ENCODE measurements at regions not wholly inside any gene's neighbourhood (a gene's known extent, or its start where the extent isn't known, plus 50 kb on each side); places are given as distances from the start of the nearest gene placed in this dataset.
"Not testable (repeated sequence)": the region's sequence is repeated elsewhere in the genome, so short reads cannot be mapped to it uniquely, and the experiment has no call there.

- H3K36me3 ChIP-seq (replicated peaks; ENCODE audit: low read depth, low read length) = no peaks in the 10 kb centered on the region
- H4K20me1 ChIP-seq (ENCODE audit: insufficient read depth, low read length) = no peaks in the 10 kb centered on the region
- no peaks in the 10 kb centered on the region for H3K9me3 ChIP-seq (ENCODE audit: insufficient read depth, low read length)
- no peaks in the 10 kb centered on the region for H3K4me1 ChIP-seq (ENCODE audit: low read length)
- H3K27ac ChIP-seq (ENCODE audit: low read length) = no peak overlapping the region
- no peak overlapping the region for H3K4me3 ChIP-seq (ENCODE audit: low read length)
- no peak overlapping the region for H2AFZ ChIP-seq (ENCODE audit: low read depth, low read length)
- H3K27me3 ChIP-seq (ENCODE audit: low read depth, low read length) = peaks cover under 1% of the 10 kb centered on the region; the same call in 1 of the 2 replicates
- TF ChIP-seq CTCF (IDR thresholded peaks at IDR 0.05; ENCODE audit: low read depth, low read length) = no peak
- no peak for TF ChIP-seq EZH2phosphoT487 (IDR thresholded peaks at IDR 0.05; ENCODE audit: low read depth)
- no peak overlapping the region for H3K9ac ChIP-seq (ENCODE audit: low read length)
- H3K79me2 ChIP-seq (ENCODE audit: low read length) = no peaks in the 10 kb centered on the region
- no peak overlapping the region for H3K4me2 ChIP-seq (ENCODE audit: low read length)
Measured at GRCh38 chr18:77343846-77344510, 94.3 kb downstream of the GALR1 start.

- no peaks in the 10 kb centered on the region for H4K20me1 ChIP-seq (ENCODE audit: insufficient read depth, low read length)
- no peaks in the 10 kb centered on the region for H3K36me3 ChIP-seq (replicated peaks; ENCODE audit: low read depth, low read length)
- no peak overlapping the region for H3K27ac ChIP-seq (ENCODE audit: low read length)
- no peak overlapping the region for H3K9ac ChIP-seq (ENCODE audit: low read length)
- no peaks in the 10 kb centered on the region for H3K9me3 ChIP-seq (ENCODE audit: insufficient read depth, low read length)
- TF ChIP-seq CTCF (IDR thresholded peaks at IDR 0.05; ENCODE audit: low read depth, low read length) = no peak
- TF ChIP-seq EZH2phosphoT487 (IDR thresholded peaks at IDR 0.05; ENCODE audit: low read depth) = no peak
- H3K4me1 ChIP-seq (ENCODE audit: low read length) = no peaks in the 10 kb centered on the region
- H3K27me3 ChIP-seq (ENCODE audit: low read depth, low read length) = no peaks in the 10 kb centered on the region
- H3K79me2 ChIP-seq (ENCODE audit: low read length) = no peaks in the 10 kb centered on the region
- H3K4me2 ChIP-seq (ENCODE audit: low read length) = no peak overlapping the region
- H3K4me3 ChIP-seq (ENCODE audit: low read length) = no peak overlapping the region
- H2AFZ ChIP-seq (ENCODE audit: low read depth, low read length) = no peak overlapping the region
Measured at GRCh38 chr18:77344786-77345500, 95.3 kb downstream of the GALR1 start.

- Histone ChIP-seq H3K79me2 (ENCODE audit: low read length) (no peaks in the 10 kb centered on the region), H3K9ac (ENCODE audit: low read length) (no peak overlapping the region), H3K9me3 (ENCODE audit: insufficient read depth, low read length) (no peaks in the 10 kb centered on the region), H3K27ac (ENCODE audit: low read length) (no peak overlapping the region), H3K27me3 (ENCODE audit: low read depth, low read length) (no peaks in the 10 kb centered on the region), H3K4me2 (ENCODE audit: low read length) (no peak overlapping the region), H3K4me3 (ENCODE audit: low read length) (no peak overlapping the region), H3K36me3 (replicated peaks; ENCODE audit: low read depth, low read length) (no peaks in the 10 kb centered on the region), H2AFZ (ENCODE audit: low read depth, low read length) (no peak overlapping the region), H3K4me1 (ENCODE audit: low read length) (no peaks in the 10 kb centered on the region), H4K20me1 (ENCODE audit: insufficient read depth, low read length) (no peaks in the 10 kb centered on the region)
- TF ChIP-seq EZH2phosphoT487 (IDR thresholded peaks at IDR 0.05; ENCODE audit: low read depth) = no peak
- TF ChIP-seq CTCF (IDR thresholded peaks at IDR 0.05; ENCODE audit: low read depth, low read length) = no peak
Measured at GRCh38 chr18:77346208-77346810, 96.7 kb downstream of the GALR1 start.

GRCh38 chr18:77353349-77353748 lies 103.7 kb downstream of the GALR1 start:
- not testable (repeated sequence) for H3K9ac ChIP-seq (ENCODE audit: low read length); H3K27me3 ChIP-seq (ENCODE audit: low read depth, low read length); H3K4me2 ChIP-seq (ENCODE audit: low read length); H3K4me1 ChIP-seq (ENCODE audit: low read length); H3K4me3 ChIP-seq (ENCODE audit: low read length); H3K9me3 ChIP-seq (ENCODE audit: insufficient read depth, low read length); H3K27ac ChIP-seq (ENCODE audit: low read length); H4K20me1 ChIP-seq (ENCODE audit: insufficient read depth, low read length); H3K36me3 ChIP-seq (replicated peaks; ENCODE audit: low read depth, low read length); H2AFZ ChIP-seq (ENCODE audit: low read depth, low read length); H3K79me2 ChIP-seq (ENCODE audit: low read length)
- TF ChIP-seq CTCF (IDR thresholded peaks at IDR 0.05; ENCODE audit: low read depth, low read length) = peak; percentile 27; the same call in 1 of the 2 replicates
